Embryonic facial prominence (tissue), 1 donor: ENCODE measurements at regions not wholly inside any gene's neighbourhood (a gene's known extent, or its start where the extent isn't known, plus 50 kb on each side); places are given as distances from the start of the nearest gene placed in this dataset.

ENCODE experiments used
- DNase-seq: peaks from one replicate; pipeline ENCODE4 v3.0.0-alpha.2; 2016; ENCODE audit errors: extremely low spot score

GRCh38 chr6:112717856-112718255 is 370.7 kb downstream of the RFPL4B start:
- DNase-seq: no peak

DNA sequence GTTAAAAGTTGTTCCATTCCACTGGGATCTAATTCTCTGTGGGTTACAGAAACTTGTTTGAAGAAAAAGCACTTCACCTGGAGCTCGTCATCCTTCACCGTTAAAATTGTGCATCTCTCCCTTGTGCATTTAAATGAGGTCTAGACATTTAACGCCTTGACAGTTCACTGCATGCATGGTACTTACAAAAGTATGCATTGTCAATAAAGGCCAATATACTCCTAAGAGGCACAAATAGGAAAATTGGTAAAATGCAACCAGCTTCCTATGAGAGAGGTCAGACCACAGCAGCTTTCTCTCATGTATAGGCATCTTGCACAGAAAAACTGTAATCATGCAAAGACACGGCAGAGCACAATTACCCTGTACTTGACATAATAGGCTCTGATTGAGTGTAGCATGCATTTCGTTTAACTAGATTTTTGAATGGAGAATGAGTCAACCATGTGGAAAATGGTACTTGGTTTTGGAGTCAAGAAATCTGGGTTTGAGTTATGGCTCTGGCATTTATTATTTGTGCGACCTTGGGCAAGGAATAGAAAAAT is 378.5 kb downstream of the RFPL4B start:
- DNase-seq: no peak

DNA sequence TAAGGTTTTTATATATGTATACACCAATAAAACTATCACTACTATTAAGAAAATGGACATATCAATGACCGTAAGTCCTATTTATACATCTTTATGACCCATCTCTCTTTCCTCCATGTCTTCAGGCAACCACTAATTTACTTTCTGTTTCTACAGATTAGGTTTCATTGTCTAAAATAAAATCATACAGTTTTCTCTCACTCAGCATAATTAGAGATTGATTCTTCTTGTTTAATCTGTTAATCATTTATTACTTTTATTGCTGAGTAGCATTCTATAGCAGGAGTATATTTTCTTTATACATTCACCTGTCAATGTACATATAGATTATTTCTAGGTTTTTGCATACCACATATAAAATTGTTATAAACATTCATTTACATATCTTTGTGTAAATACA is 388.0 kb downstream of the RFPL4B start:
- no peak for DNase-seq

DNA sequence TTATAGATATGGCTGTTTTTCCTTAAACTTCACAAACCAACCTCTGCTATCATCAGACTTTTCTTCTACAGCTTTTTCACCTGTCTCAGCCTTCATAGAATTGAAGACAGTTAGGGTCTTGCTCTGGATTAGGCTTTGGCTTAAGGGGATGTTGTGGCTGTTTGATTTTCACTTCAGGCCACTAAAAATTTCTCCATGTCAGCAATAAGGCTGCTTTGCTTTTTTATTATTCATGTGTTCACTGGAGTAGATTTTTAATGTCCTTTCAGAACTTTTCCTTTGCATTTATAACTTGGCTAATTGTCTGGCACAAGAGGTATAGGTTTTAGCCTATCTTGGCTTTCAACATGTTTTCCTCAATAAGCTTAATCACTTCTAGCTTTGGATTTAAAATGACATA is 392.6 kb downstream of the RFPL4B start:
- DNase-seq: no peak

- DNase-seq: no peak
These were observed 396.2 kb downstream of the RFPL4B start for GRCh38 chr6:112743323-112743722.

DNA sequence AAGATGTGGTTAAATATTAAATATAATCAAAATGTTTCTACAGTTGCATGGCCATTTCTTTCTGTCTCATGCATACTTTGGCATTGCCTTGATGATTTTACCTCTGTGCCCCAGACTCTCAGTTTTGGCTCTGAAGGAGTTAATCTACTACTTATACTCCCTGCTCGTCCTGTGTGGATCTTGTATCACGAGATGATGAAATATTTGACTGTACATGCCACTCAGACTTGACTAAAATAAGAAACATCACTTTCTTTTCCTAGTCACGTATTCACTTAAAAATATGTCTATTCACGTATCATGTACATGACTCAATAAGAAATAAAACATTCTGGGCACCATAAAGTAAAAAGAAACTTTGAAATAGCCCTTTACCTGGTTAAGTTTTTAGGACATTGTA is 397.7 kb downstream of the RFPL4B start:
- no peak for DNase-seq

DNA sequence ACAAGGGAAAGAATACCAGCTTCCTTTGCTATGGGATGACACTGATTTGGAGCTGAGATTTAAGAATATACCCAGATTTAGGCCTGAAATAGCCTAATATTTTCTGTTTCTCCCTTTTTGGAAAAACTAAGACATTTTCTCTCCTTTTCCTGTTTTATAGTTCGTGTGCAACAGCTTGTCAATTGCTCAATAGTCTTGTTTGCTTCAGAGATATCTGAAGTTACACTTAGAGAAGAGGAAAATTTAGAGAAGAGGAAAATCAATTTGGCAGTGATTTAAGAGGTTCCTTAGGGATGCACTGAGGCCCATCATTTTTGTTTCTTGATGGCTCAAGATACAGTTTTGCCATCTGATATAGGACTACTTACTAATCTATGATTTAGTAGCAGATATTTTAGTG is 398.6 kb downstream of the RFPL4B start:
- DNase-seq: no peak

DNA sequence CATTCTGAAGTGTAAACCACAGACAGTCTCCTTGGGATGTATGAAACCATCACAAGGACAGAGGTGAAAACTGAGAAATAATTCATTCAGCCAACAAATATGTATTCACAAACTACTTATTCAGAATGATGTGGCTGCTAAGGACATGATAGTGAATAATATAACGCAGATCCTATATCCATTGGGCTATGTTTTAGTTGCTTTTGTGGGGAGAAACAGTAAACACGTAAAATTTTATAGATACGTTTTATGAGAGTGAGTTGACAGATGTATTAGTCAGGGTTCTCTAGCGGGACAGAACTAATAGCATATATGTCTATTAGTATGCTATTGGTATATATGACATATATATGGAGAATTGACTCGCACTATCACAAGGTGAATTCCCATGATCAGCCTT is 402.5 kb downstream of the RFPL4B start:
- no peak for DNase-seq

- no peak for DNase-seq
These were observed 405.2 kb downstream of the RFPL4B start for GRCh38 chr6:112752305-112752704.

GRCh38 chr6:112752791-112753190 is 405.7 kb downstream of the RFPL4B start:
- no peak for DNase-seq

- DNase-seq: no peak
These were observed 413.7 kb downstream of the RFPL4B start for GRCh38 chr6:112760831-112761230.

DNA sequence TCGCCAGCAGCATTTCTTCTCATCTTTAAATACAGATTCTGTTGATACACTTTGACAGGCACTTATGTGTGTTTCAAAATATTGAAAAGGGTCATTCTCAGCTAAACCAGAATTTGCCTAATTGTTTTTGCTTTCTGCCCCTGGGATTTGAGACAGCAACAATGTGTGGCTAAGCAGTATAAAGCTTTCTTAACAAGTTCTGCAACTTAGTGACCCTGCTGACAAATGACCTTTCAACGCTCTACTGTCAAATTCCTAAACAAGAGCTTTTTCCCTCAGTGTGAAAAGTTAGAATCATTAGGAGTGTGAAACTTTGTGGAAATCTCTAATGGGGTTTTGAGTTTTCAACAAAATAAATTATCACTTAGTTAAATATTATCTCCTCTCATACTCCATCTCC is 414.6 kb downstream of the RFPL4B start:
- DNase-seq: no peak

DNA sequence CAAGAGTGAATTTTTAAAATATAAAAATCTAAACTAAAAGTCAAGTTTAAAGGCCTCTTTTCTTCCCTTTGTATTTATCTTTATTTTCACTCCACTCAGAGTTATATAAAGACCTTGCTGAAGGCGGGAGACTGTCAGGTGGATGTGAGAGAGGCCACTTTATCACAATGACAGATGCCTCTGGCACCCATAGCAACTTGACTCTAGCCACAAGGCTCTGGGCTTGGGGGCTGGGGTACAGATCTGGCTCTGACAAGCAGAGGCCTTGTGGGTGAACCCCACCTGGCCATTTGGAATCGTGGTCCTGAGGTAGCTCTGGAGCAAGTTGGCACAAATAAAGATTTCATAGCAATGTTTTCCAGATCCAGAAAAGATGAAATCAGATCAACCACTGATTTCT is 417.2 kb downstream of the RFPL4B start:
- no peak for DNase-seq

- DNase-seq: no peak
These were observed 423.2 kb downstream of the RFPL4B start for GRCh38 chr6:112770308-112770707.

GRCh38 chr6:112773187-112773586 is 426.1 kb downstream of the RFPL4B start:
- no peak for DNase-seq

GRCh38 chr6:112774319-112774718 is 427.2 kb downstream of the RFPL4B start:
- no peak for DNase-seq

- peak; percentile 65 for DNase-seq
These were observed 433.5 kb downstream of the RFPL4B start for GRCh38 chr6:112780498-112781096.

DNA sequence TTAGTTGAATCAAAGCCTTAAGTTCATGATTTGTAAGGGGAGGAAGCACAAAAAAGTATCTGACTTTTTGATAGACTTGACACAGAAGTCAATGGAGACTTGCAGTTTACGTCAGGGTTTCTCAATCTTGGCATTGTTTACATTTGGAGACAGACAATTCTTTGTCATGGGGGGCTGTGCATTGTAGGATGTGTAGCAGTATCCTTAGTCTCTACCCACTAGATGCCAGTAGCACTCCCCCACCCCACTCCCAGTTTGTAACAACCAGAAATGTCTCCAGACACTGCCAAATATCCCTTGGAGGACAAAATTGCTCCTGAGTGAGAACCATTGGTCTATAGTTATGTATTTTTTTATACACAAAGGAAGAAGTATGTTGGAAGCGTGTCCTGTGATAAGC is 434.1 kb downstream of the RFPL4B start:
- no peak for DNase-seq

DNA sequence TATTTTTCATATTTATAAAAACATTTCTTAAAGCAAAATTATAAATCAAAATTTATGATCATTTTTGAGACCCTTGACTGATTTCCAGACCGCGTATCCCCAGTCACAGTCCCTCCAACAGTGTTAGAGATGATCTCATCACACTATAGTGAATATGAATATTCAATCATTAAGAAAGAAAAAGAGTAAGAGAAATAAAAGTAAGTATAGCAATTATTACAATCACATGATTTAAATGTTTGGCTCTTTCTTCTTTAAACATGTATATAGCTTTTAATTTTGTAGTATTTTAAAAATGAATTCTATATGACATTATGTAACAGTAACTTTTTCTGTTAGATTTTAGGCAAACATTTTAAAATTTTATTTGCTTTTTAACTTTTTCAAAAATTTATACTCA is 438.3 kb downstream of the RFPL4B start:
- DNase-seq: no peak

- DNase-seq: no peak
These were observed 439.7 kb downstream of the RFPL4B start for GRCh38 chr6:112786801-112787200.

DNA sequence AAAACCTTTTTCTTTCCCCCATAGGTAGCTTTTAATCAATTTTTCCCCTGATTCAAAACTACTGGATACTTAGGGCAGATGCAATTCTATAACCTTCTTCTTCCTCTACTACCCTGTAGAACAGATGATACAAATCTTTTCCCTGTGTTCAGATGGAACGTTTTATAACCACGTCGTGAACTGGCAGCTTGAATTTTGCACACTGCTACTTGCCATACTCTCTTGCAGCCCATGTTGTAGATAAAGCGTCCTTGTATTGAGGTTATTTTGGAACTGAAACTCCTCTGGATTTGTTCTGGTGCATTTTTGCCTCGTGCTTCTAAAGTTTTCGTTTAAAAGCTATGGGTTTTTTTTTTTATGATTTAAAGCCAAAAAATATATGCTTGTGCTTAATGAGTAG is 440.2 kb downstream of the RFPL4B start:
- DNase-seq: no peak

GRCh38 chr6:112795316-112795715 is 448.2 kb downstream of the RFPL4B start:
- no peak for DNase-seq

- no peak for DNase-seq
These were observed 449.6 kb downstream of the RFPL4B start for GRCh38 chr6:112796712-112797111.

- no peak for DNase-seq
These were observed 452.8 kb downstream of the RFPL4B start for GRCh38 chr6:112799889-112800288.
